CD4-positive, alpha-beta memory T cell (primary cell): ENCODE measurements at regions not wholly inside any gene's neighbourhood (a gene's known extent, or its start where the extent isn't known, plus 50 kb on each side); places are given as distances from the start of the nearest gene placed in this dataset.

ENCODE experiments used
- CTCF ChIA-PET: fragments of 350-600 bp; sonication (Branson Sonifier 250); formaldehyde crosslinking; loops from one replicate; lab custom pipeline; 2021; ENCODE audit warnings: inconsistent platforms; ENCODE audit not compliant: partially characterized antibody; lab: Charles Lee
- POLR2A ChIA-PET: fragments of 350-600 bp; sonication (Branson Sonifier 250); formaldehyde crosslinking; loops from one replicate; lab custom pipeline; 2021; ENCODE audit not compliant: partially characterized antibody; lab: Charles Lee
- DNase-seq, 5 donors: peaks; one replicate each; pipeline versions ENCODE4 v3.0.0 to v3.0.0-alpha.2; 2020 to 2022; ENCODE audit warnings: mixed read lengths in 1 of 5
- H3K27ac ChIP-seq: one replicate; pipeline ENCODE4 v1.7.0; 2013; ENCODE audit warnings: low read depth, low read length
- H3K27me3 ChIP-seq: 2 replicates; pipeline ENCODE4 v1.7.0; 2013; ENCODE audit warnings: mild to moderate bottlenecking, low read length, moderate library complexity; ENCODE audit not compliant: insufficient read depth
- H3K36me3 ChIP-seq: 2 replicates; pipeline ENCODE4 v1.7.0; 2013; ENCODE audit warnings: mild to moderate bottlenecking, low read length, moderate library complexity; ENCODE audit not compliant: insufficient read depth
- H3K4me1 ChIP-seq: 2 replicates; pipeline ENCODE4 v1.7.0; 2013; ENCODE audit warnings: mild to moderate bottlenecking, low read length, moderate library complexity; ENCODE audit not compliant: insufficient read depth
- H3K4me3 ChIP-seq, 2 donors: one replicate each; pipeline ENCODE4 v1.7.0; 2013; ENCODE audit warnings: low read length in 2 of 2, mild to moderate bottlenecking in 1 of 2
- H3K9me3 ChIP-seq, 2 donors: one replicate each; pipeline ENCODE4 v1.7.0; 2013; ENCODE audit warnings: low read length in 2 of 2, control low read depth in 1 of 2; ENCODE audit not compliant: control insufficient read depth in 1 of 2
- H3K27ac Mint-ChIP-seq, 7 donors: one replicate each; pipeline ENCODE4 v1.8.0; 2020 to 2021; ENCODE audit warnings: mixed read lengths in 7 of 7, mild to moderate bottlenecking in 6 of 7, inconsistent platforms in 3 of 7, moderate library complexity in 3 of 7
- H3K27me3 Mint-ChIP-seq, 2 donors: one replicate each; pipeline ENCODE4 v1.8.0; 2020 to 2021; ENCODE audit warnings: mixed read lengths in 2 of 2
- H3K36me3 Mint-ChIP-seq, 2 donors: one replicate each; pipeline ENCODE4 v1.8.0; 2020 to 2021; ENCODE audit warnings: mixed read lengths in 2 of 2, inconsistent platforms in 1 of 2, mild to moderate bottlenecking in 1 of 2
- H3K4me1 Mint-ChIP-seq, 4 donors: one replicate each; pipeline ENCODE4 v1.8.0; 2020 to 2021; ENCODE audit warnings: mixed read lengths in 4 of 4, mild to moderate bottlenecking in 1 of 4
- H3K4me3 Mint-ChIP-seq, 8 donors: one replicate each; pipeline ENCODE4 v1.8.0; 2020 to 2021; ENCODE audit warnings: mixed read lengths in 8 of 8, mild to moderate bottlenecking in 7 of 8, moderate library complexity in 6 of 8, inconsistent platforms in 3 of 8
- H3K9me3 Mint-ChIP-seq, 8 donors: one replicate each; pipeline ENCODE4 v1.8.0; 2020 to 2021; ENCODE audit warnings: mixed read lengths in 8 of 8, mild to moderate bottlenecking in 5 of 8, inconsistent platforms in 3 of 8, moderate library complexity in 1 of 8
- intact Hi-C: fragments of 100-400 bp; cut with micrococcal nuclease; formaldehyde crosslinking; loops from one replicate; pipeline ENCODE4 v1.15.1; 2023

DNA sequence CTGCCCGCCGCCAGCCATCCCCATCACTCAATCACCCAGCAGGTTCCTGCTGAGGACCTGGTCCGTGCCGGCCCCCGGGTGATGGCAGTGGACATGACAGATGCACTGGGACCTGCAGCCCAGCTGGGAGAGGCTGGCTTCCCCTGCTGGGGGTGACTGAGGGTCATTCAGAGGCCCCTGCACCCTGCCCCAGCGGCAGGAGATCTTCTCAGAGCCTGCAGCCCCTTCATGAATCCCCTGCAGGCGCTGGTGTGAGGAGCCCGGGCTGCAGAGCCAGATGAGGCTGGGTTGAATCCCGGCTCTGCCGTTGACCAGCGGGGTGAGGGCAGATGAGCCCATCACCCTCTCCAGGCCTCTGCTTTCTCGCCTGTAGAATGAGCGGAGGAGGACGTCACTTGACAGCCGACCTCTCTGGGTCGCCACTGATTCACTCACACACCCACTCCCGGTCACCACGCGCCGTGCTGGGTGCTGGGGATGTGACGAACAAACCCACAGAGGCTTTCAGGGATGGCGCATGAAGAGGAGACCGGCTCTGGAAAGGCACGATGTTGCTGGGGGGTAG lies 95.2 kb upstream of the CIBAR2 start:
- H3K27ac ChIP-seq: no peak overlapping the region
- no peaks in the 10 kb centered on the region for H3K36me3 ChIP-seq
- Mint-ChIP-seq H3K9me3 (peaks cover 0 to 7% (median under 1%) of the 10 kb centered on the region in 8 donors), H3K4me1 (no peaks in the 10 kb centered on the region), H3K27ac (no peak overlapping the region), H3K27me3 (peaks cover 2% of the 10 kb centered on the region in 2 donors), H3K4me3 (no peak overlapping the region), H3K36me3 (no peaks in the 10 kb centered on the region)
- H3K9me3 ChIP-seq: no peaks in the 10 kb centered on the region
- H3K4me3 ChIP-seq: no peak overlapping the region
- POLR2A ChIA-PET: no interaction called here
- CTCF ChIA-PET: no interaction called here
- H3K27me3 ChIP-seq: no peaks in the 10 kb centered on the region
- H3K4me1 ChIP-seq: no peaks in the 10 kb centered on the region
- DNase-seq: no peak
- intact Hi-C loops: no loop called here

DNA sequence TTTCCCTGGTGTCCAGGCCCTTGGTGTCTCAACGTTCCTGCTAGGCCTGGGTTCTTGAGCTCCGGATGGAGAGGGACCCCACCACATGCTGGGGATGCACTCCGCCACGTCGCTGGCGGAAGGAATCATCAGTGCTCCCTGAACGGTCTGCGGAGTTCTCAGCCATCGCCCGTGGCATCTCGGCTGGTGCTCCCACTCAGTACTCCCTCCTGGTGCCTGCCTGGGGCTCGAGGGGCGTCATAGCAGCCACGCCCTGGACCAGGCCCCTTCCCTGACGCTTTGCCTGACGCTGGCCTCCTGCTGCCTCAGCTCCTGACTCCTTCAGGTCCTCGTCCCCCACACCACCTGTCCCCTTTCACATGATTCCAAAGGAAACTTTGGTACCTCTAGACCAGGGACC lies 95.9 kb upstream of the CIBAR2 start:
- ChIA-PET CTCF (no interaction called here), POLR2A (no interaction called here)
- no peaks in the 10 kb centered on the region for H3K9me3 ChIP-seq
- Mint-ChIP-seq H3K9me3 (peaks cover 0 to 7% (median under 1%) of the 10 kb centered on the region in 8 donors), H3K4me3 (no peak overlapping the region), H3K27ac (peak overlapping the region in 1 of 7 donors; percentile 35), H3K4me1 (no peaks in the 10 kb centered on the region), H3K27me3 (peaks cover 2 to 5% of the 10 kb centered on the region in 2 donors), H3K36me3 (no peaks in the 10 kb centered on the region)
- intact Hi-C loops: no loop called here
- H3K4me3 ChIP-seq: no peak overlapping the region
- H3K4me1 ChIP-seq: no peaks in the 10 kb centered on the region
- H3K27me3 ChIP-seq: no peaks in the 10 kb centered on the region
- no peak for DNase-seq
- H3K36me3 ChIP-seq: no peaks in the 10 kb centered on the region
- no peak overlapping the region for H3K27ac ChIP-seq

GRCh38 chr16:85208643-85209520 lies 96.6 kb upstream of the CIBAR2 start:
- Histone ChIP-seq H3K4me1 (no peaks in the 10 kb centered on the region), H3K27me3 (no peaks in the 10 kb centered on the region), H3K36me3 (no peaks in the 10 kb centered on the region), H3K9me3 (no peaks in the 10 kb centered on the region), H3K4me3 (no peak overlapping the region), H3K27ac (no peak overlapping the region)
- Mint-ChIP-seq H3K9me3 (peaks cover 0 to 7% (median under 1%) of the 10 kb centered on the region in 8 donors), H3K4me3 (no peak overlapping the region), H3K27me3 (peaks cover 4 to 5% of the 10 kb centered on the region in 2 donors), H3K36me3 (no peaks in the 10 kb centered on the region), H3K4me1 (no peaks in the 10 kb centered on the region), H3K27ac (no peak overlapping the region)
- intact Hi-C loops: no loop called here
- CTCF ChIA-PET: no interaction called here
- POLR2A ChIA-PET: no interaction called here
- no peak for DNase-seq

- no peaks in the 10 kb centered on the region for H3K4me1 Mint-ChIP-seq
- POLR2A ChIA-PET: no interaction called here
- H3K27ac Mint-ChIP-seq: peak overlapping the region in 1 of 7 donors; percentile 8
- H3K27ac ChIP-seq: no peak overlapping the region
- H3K9me3 ChIP-seq: no peaks in the 10 kb centered on the region
- no peaks in the 10 kb centered on the region for H3K36me3 Mint-ChIP-seq
- no peaks in the 10 kb centered on the region for H3K36me3 ChIP-seq
- H3K4me3 ChIP-seq: no peak overlapping the region
- H3K27me3 Mint-ChIP-seq: peaks cover 4 to 5% of the 10 kb centered on the region in 2 donors
- CTCF ChIA-PET: no interaction called here
- no peaks in the 10 kb centered on the region for H3K4me1 ChIP-seq
- peaks cover 0 to 7% (median under 1%) of the 10 kb centered on the region in 8 donors for H3K9me3 Mint-ChIP-seq
- H3K27me3 ChIP-seq: no peaks in the 10 kb centered on the region
- intact Hi-C loops: no loop called here
- no peak for DNase-seq
- no peak overlapping the region for H3K4me3 Mint-ChIP-seq
Measured at GRCh38 chr16:85209526-85210121, 97.4 kb upstream of the CIBAR2 start.

DNA sequence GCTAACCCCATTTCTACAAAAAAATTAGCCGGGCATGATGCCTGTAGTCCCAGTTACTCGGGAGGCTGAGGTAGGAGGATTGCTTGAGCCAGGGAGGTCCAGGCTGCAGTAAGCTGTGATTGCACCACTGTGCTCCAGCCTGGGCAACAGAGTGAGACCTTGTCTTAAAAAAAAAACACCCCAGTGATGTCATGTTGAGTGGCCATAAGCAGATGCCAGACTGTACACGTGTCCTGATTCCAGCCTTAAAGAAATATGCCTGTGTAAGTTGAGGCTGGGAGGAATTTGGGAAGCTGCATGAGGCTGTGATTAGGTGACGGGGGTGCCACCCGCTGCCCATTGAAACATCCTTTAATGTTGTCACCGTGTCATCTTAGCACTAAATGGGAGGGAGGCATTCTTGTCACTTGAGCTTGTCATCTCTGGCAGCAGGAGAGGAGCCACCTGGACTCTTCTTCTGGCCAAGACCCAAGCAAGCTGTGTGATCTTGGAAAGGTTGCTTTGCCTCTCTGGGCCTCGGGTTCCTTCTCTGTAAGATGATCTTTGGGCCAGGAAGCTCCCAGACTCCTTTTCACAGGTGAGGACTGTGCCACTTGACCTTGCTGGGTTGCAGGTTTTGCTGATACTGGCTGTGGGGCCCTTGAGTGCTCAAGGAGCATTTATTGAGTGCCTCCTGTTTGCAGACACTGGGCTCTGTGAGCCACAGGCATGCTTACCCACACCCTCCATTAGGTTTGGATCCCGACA lies 98.3 kb upstream of the CIBAR2 start:
- Histone ChIP-seq H3K9me3 (no peaks in the 10 kb centered on the region), H3K4me3 (no peak overlapping the region), H3K27ac (no peak overlapping the region), H3K27me3 (no peaks in the 10 kb centered on the region), H3K4me1 (no peaks in the 10 kb centered on the region), H3K36me3 (no peaks in the 10 kb centered on the region)
- Mint-ChIP-seq H3K27ac (no peak overlapping the region), H3K27me3 (peaks cover 4 to 5% of the 10 kb centered on the region in 2 donors), H3K4me1 (no peaks in the 10 kb centered on the region), H3K36me3 (no peaks in the 10 kb centered on the region), H3K9me3 (peaks cover 0 to 7% (median under 1%) of the 10 kb centered on the region in 8 donors), H3K4me3 (no peak overlapping the region)
- POLR2A ChIA-PET: no interaction called here
- DNase-seq: no peak
- intact Hi-C loops: no loop called here
- CTCF ChIA-PET: no interaction called here

DNA sequence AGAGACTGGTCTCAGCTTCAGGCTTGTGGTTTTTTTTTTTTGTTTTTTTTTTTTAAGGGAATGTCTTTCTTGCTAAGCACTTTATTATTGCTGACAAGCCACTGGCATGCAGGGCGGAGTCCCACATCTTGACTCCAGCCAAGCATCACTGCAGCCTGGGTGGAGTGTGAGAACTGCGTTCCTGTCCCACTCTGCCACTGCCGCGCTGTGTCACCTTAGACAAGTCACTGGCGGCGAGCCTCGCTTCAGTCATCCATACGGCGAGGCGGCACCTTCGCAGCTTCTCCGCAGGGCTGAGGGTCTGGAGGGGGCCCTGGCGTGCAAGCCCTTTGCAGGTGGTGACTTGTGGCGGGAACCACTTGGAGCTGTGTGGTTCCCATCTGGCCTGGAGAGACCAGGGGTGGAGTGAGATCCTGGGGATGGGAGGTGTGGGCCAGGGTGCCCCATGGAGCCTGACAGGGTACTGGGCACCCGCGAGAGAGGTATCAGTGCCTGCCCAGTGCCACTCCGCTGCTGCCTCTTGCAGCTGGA lies 99.1 kb upstream of the CIBAR2 start:
- Histone ChIP-seq H3K36me3 (no peaks in the 10 kb centered on the region), H3K27me3 (no peaks in the 10 kb centered on the region), H3K9me3 (no peaks in the 10 kb centered on the region), H3K27ac (no peak overlapping the region), H3K4me3 (no peak overlapping the region), H3K4me1 (no peaks in the 10 kb centered on the region)
- intact Hi-C loops: no loop called here
- H3K4me1 Mint-ChIP-seq: no peaks in the 10 kb centered on the region
- peaks cover 0 to 7% (median under 1%) of the 10 kb centered on the region in 8 donors for H3K9me3 Mint-ChIP-seq
- H3K27ac Mint-ChIP-seq: no peak overlapping the region
- H3K36me3 Mint-ChIP-seq: no peaks in the 10 kb centered on the region
- H3K27me3 Mint-ChIP-seq: peaks cover 2 to 5% of the 10 kb centered on the region in 2 donors
- ChIA-PET CTCF (no interaction called here), POLR2A (no interaction called here)
- DNase-seq: no peak
- no peak overlapping the region for H3K4me3 Mint-ChIP-seq
